WERI-Rb-1 (cell line): ENCODE measurements at regions not wholly inside any gene's neighbourhood (a gene's known extent, or its start where the extent isn't known, plus 50 kb on each side); places are given as distances from the start of the nearest gene placed in this dataset.

ENCODE experiments used
- DNase-seq: peaks from one replicate; pipeline ENCODE4 v3.0.0-alpha.2; 2020
- H3K27ac ChIP-seq: fragments of 250-450 bp; sonication (Bioruptor Pico); 2 replicates; pipeline ENCODE4 v1.5.1; 2020; ENCODE audit warnings: mild to moderate bottlenecking, moderate library complexity
- H3K27me3 ChIP-seq: fragments of 250-450 bp; sonication (Bioruptor Pico); 2 replicates; pipeline ENCODE4 v1.5.1; 2021; ENCODE audit warnings: mild to moderate bottlenecking, low read depth, moderate library complexity; ENCODE audit not compliant: insufficient read depth, severe bottlenecking
- H3K36me3 ChIP-seq: fragments of 250-450 bp; sonication (Bioruptor Pico); 2 replicates; pipeline ENCODE4 v1.5.1; 2020; ENCODE audit warnings: mild to moderate bottlenecking, moderate library complexity
- H3K4me3 ChIP-seq: 2 replicates; pipeline ENCODE4 v1.5.1; 2011; ENCODE audit warnings: low read depth, mild to moderate bottlenecking, control low read depth, low read length
- H3K9me3 ChIP-seq: fragments of 250-450 bp; sonication (Bioruptor Pico); 2 replicates; pipeline ENCODE4 v1.5.1; 2021; ENCODE audit warnings: mild to moderate bottlenecking, moderate library complexity; ENCODE audit not compliant: severe bottlenecking
- CTCF ChIP-seq: IDR thresholded peaks from 2 replicates; pipeline ENCODE4 v1.5.1; 2011; ENCODE audit warnings: low read depth, mild to moderate bottlenecking, control low read depth, inconsistent platforms, low read length

DNA sequence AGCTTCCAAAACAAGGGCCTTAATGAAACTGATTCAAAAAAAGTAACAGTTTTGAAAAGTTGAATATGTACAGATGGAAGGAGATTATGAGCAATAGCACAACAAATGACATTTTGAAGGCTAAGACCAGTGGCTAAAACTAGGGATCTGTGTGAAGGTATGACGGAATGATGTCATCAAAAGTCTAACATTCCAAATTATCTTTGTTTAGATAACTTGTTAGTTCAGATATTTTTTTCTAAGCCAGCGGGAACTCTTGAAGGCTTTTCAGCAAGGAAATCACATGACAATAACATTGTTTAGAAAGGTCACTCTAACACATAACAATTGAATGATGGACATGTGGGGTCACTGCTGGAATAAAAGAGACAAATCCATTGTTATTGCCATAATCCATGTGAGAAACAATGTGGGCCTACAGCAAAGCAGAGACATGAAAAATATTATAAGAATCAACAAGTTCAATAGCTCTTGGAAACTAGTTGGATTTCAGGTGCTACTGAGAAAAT is 260.5 kb downstream of the CASP12 start:
- H3K9me3 ChIP-seq, result no peaks in the 10 kb centered on the region
- no peak for TF ChIP-seq CTCF
- H3K27me3 ChIP-seq, result no peaks in the 10 kb centered on the region
- no peak for DNase-seq
- H3K36me3 ChIP-seq, result no peaks in the 10 kb centered on the region
- no peak overlapping the region for H3K4me3 ChIP-seq
- H3K27ac ChIP-seq, result no peak overlapping the region

GRCh38 chr11:104633226-104633625 is 265.0 kb downstream of the CASP12 start:
- Histone ChIP-seq H3K36me3 (no peaks in the 10 kb centered on the region), H3K4me3 (no peak overlapping the region), H3K27ac (no peak overlapping the region), H3K9me3 (no peaks in the 10 kb centered on the region), H3K27me3 (no peaks in the 10 kb centered on the region)
- TF ChIP-seq CTCF, result no peak
- no peak for DNase-seq

DNA sequence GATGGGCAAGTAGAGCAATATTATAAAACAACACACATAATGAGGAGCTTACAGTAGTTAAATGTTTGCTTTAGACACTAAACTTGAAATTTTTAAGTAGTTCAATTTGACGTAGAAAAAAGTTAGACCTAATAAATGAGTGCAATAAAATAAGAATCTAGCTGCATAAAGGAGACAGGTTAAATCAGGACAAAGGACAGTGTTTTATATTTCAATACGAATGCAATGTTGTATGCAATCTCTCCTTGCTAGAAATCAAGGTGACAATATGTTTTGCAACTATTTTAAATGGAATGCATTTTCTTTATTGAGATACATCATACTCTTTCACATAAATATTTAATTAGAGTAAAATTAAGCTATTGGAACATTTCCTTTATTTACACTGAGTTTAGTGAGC is 267.9 kb downstream of the CASP12 start:
- H3K9me3 ChIP-seq, result no peaks in the 10 kb centered on the region
- no peaks in the 10 kb centered on the region for H3K27me3 ChIP-seq
- no peaks in the 10 kb centered on the region for H3K36me3 ChIP-seq
- TF ChIP-seq CTCF, result no peak
- H3K4me3 ChIP-seq, result no peak overlapping the region
- no peak overlapping the region for H3K27ac ChIP-seq
- no peak for DNase-seq

DNA sequence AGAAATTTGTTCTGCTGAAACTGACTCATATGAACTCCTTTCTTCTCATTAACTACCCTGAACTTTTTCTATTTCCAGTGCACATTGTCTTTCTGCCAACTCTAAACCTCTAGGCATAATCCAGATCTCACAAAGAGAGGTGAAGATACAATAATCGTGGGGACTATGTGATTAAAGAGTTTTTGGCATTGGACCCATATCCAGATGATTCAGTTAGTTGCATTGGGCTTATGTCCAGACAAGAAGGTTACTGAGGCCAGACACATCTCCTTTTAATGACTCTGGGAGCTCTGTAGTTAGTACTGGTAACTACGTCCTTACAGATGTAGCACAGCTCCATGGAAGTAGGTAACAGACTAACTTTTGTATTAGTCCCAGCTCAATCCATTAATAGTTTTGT is 273.0 kb downstream of the CASP12 start:
- H3K4me3 ChIP-seq, result no peak overlapping the region
- DNase-seq, result no peak
- TF ChIP-seq CTCF, result no peak

GRCh38 chr11:104624021-104624420 is 274.2 kb downstream of the CASP12 start:
- DNase-seq, result no peak
- Histone ChIP-seq H3K4me3 (no peak overlapping the region), H3K36me3 (no peaks in the 10 kb centered on the region), H3K9me3 (no peaks in the 10 kb centered on the region), H3K27me3 (no peaks in the 10 kb centered on the region), H3K27ac (no peak overlapping the region)
- TF ChIP-seq CTCF, result no peak

More for the DNA sequence above, 273.0 kb downstream of the CASP12 start:
- Histone ChIP-seq H3K27me3 (no peaks in the 10 kb centered on the region), H3K27ac (no peak overlapping the region), H3K9me3 (no peaks in the 10 kb centered on the region), H3K36me3 (no peaks in the 10 kb centered on the region)

- DNase-seq, result no peak
- H3K4me3 ChIP-seq, result no peak overlapping the region
- H3K27me3 ChIP-seq, result no peaks in the 10 kb centered on the region
- no peaks in the 10 kb centered on the region for H3K9me3 ChIP-seq
- no peaks in the 10 kb centered on the region for H3K36me3 ChIP-seq
- no peak for TF ChIP-seq CTCF
- H3K27ac ChIP-seq, result no peak overlapping the region
Observed at GRCh38 chr11:104623518-104623917, 274.7 kb downstream of the CASP12 start.
